22Rv1 (cell line): ENCODE measurements at regions not wholly inside any gene's neighbourhood (a gene's known extent, or its start where the extent isn't known, plus 50 kb on each side); places are given as distances from the start of the nearest gene placed in this dataset.

Source experiments
- CTCF ChIP-seq: fragments of 450-650 bp; IDR thresholded peaks from 2 replicates; pipeline ENCODE4 v1.5.1; 2017; ENCODE audit warnings: mild to moderate bottlenecking
- ZFX ChIP-seq: fragments of 450-650 bp; IDR thresholded peaks from 2 replicates; pipeline ENCODE4 v1.6.1; 2017; ENCODE audit warnings: antibody characterized with exemption, borderline replicate concordance

GRCh38 chr1:116259663-116260062 lies 113.4 kb upstream of the ATP1A1 start:
- TF ChIP-seq CTCF (no peak), ZFX (no peak)
